ENCODE measurements at regions not wholly inside any gene's neighbourhood (a gene's known extent, or its start where the extent isn't known, plus 50 kb on each side); places are given as distances from the start of the nearest gene placed in this dataset.

DNA sequence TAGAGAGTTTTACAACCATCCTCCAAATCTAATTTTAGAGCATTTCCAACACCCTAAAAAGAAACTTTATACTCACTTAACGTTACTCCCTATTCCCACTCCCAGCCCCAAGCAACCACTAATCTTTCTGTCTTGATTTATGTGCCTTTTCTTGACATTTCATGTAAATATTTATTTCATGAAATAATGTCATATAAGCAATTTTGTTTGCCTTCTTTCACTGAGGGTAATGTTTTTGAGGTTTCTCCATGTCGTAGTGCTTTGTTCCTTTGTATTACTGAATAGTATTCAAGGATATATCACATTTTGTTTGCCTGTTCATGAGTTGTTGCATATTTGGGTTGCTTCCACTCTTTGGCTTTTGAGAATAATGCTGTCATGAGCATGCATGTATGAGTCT, 155.4 kb upstream of the PLAAT1 start:
- TF ChIP-seq EZH2 (IDR thresholded peaks at IDR 0.05; ENCODE audit: borderline replicate concordance, low read depth, low read length, severe bottlenecking) = no peak
- TF ChIP-seq, protein P1, sequence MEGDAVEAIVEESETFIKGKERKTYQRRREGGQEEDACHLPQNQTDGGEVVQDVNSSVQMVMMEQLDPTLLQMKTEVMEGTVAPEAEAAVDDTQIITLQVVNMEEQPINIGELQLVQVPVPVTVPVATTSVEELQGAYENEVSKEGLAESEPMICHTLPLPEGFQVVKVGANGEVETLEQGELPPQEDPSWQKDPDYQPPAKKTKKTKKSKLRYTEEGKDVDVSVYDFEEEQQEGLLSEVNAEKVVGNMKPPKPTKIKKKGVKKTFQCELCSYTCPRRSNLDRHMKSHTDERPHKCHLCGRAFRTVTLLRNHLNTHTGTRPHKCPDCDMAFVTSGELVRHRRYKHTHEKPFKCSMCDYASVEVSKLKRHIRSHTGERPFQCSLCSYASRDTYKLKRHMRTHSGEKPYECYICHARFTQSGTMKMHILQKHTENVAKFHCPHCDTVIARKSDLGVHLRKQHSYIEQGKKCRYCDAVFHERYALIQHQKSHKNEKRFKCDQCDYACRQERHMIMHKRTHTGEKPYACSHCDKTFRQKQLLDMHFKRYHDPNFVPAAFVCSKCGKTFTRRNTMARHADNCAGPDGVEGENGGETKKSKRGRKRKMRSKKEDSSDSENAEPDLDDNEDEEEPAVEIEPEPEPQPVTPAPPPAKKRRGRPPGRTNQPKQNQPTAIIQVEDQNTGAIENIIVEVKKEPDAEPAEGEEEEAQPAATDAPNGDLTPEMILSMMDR (IDR thresholded peaks at IDR 0.05; ENCODE audit: extremely low read depth in 1 of 2, insufficient read depth in 1 of 2, low read depth in 1 of 2, low read length in 2 of 2) = no peak
- TF ChIP-seq POLR2A (IDR thresholded peaks at IDR 0.05; ENCODE audit: low read depth, low read length) = no peak
- TF ChIP-seq, protein P2, sequence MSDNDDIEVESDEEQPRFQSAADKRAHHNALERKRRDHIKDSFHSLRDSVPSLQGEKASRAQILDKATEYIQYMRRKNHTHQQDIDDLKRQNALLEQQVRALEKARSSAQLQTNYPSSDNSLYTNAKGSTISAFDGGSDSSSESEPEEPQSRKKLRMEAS (IDR thresholded peaks at IDR 0.05; ENCODE audit: insufficient read depth, insufficient read length) = no peak
- no peak for TF ChIP-seq MYC (IDR thresholded peaks at IDR 0.05; ENCODE audit: low read depth, low read length)
- no peak for TF ChIP-seq POLR2AphosphoS5 (IDR thresholded peaks at IDR 0.05; ENCODE audit: insufficient read depth, low read depth, low read length)
- TF ChIP-seq GATA2 (IDR thresholded peaks at IDR 0.05; ENCODE audit: insufficient read depth, insufficient read length, low read depth, low read length) = no peak
- no peak for TF ChIP-seq FOS (IDR thresholded peaks at IDR 0.05; ENCODE audit: borderline replicate concordance, insufficient read depth, low read length)
- no peak for TF ChIP-seq JUN (IDR thresholded peaks at IDR 0.05; ENCODE audit: borderline replicate concordance, insufficient read depth, insufficient read length, low read depth)
- dilution Hi-C loops (cut with MboI; ENCODE audit: extremely low pct_ligation_motif_present, low sequenced_read_pairs) = no loop called here
- H2AFZ ChIP-seq (ENCODE audit: low read depth, low read length) = no peak overlapping the region
- no TSS peak for BruUV-seq (replicated peaks)
- no peak for FAIRE-seq
- ChIA-PET CTCF (no interaction called here), POLR2A (no interaction called here)
- no peaks in the 10 kb centered on the region for H3K9me1 ChIP-seq (replicated peaks; ENCODE audit: control insufficient read depth, extremely low read depth, insufficient read depth, low read length)
- H3K4me3 ChIP-seq (replicated peaks in 1 of 3; ENCODE audit: insufficient read depth in 1 of 3, low read depth in 1 of 3, low read length in 3 of 3) = no peak overlapping the region
- intact Hi-C loops (cut with micrococcal nuclease) = no loop called here
- H3K27ac ChIP-seq (ENCODE audit: insufficient read depth, low read depth, low read length) = no peak overlapping the region
- H3K4me1 ChIP-seq (ENCODE audit: control insufficient read depth, extremely low read depth, insufficient read depth, low read length) = no peaks in the 10 kb centered on the region
- DNase-seq (ENCODE audit: low read depth, low spot score) = no peak
- H4K20me1 ChIP-seq (replicated peaks; ENCODE audit: control insufficient read depth, extremely low read depth, insufficient read depth, low read length) = no peaks in the 10 kb centered on the region
- H3K27me3 ChIP-seq (ENCODE audit: control insufficient read depth in 2 of 2, insufficient read depth in 2 of 2, low read length in 2 of 2) = no peaks in the 10 kb centered on the region
- no peaks in the 10 kb centered on the region for H3K9me3 ChIP-seq (replicated peaks; ENCODE audit: control insufficient read depth, insufficient read depth, low read length)
- no peak overlapping the region for H3K4me2 ChIP-seq (ENCODE audit: insufficient read depth, low read length)
- H3K79me2 ChIP-seq (ENCODE audit: control insufficient read depth, insufficient read depth, low read length) = no peaks in the 10 kb centered on the region
- H3K9ac ChIP-seq (replicated peaks; ENCODE audit: extremely low read depth, insufficient read depth, low read length) = no peak overlapping the region
- H3K36me3 ChIP-seq (ENCODE audit: control insufficient read depth in 2 of 2, extremely low read depth in 1 of 2, insufficient read depth in 2 of 2, low read length in 2 of 2) = no peaks in the 10 kb centered on the region
